HG03457 (cell line): ENCODE measurements at regions not wholly inside any gene's neighbourhood (a gene's known extent, or its start where the extent isn't known, plus 50 kb on each side); places are given as distances from the start of the nearest gene placed in this dataset.

Experiments
- ATAC-seq: cut with Tn5 transposase; IDR thresholded peaks from one replicate; pipeline ENCODE4 v1.9.1; 2021; ENCODE audit warnings: moderate number of reproducible peaks; ENCODE audit not compliant: unreplicated experiment

GRCh38 chr5:51027271-51027670 is 356.0 kb upstream of the ISL1 start:
- ATAC-seq = no peak

GRCh38 chr5:51028394-51028793 is 354.9 kb upstream of the ISL1 start:
- ATAC-seq = no peak

GRCh38 chr5:51033215-51033614 is 350.0 kb upstream of the ISL1 start:
- ATAC-seq = no peak

GRCh38 chr5:51034222-51034901 is 348.9 kb upstream of the ISL1 start:
- ATAC-seq = no peak

- no peak for ATAC-seq
Measured at GRCh38 chr5:51039424-51040329, 343.6 kb upstream of the ISL1 start.

- ATAC-seq = no peak
Measured at GRCh38 chr5:51043745-51044144, 339.5 kb upstream of the ISL1 start.

GRCh38 chr5:51047369-51047768 is 335.9 kb upstream of the ISL1 start:
- ATAC-seq = no peak

GRCh38 chr5:51053361-51053760 is 329.9 kb upstream of the ISL1 start:
- ATAC-seq = no peak

GRCh38 chr5:51060953-51061352 is 322.3 kb upstream of the ISL1 start:
- no peak for ATAC-seq

GRCh38 chr5:51072937-51073336 is 310.3 kb upstream of the ISL1 start:
- ATAC-seq = no peak

- no peak for ATAC-seq
Measured at GRCh38 chr5:51082741-51083140, 300.5 kb upstream of the ISL1 start.

- ATAC-seq = no peak
Measured at GRCh38 chr5:51091816-51092215, 291.4 kb upstream of the ISL1 start.

- ATAC-seq = no peak
Measured at GRCh38 chr5:51095486-51095885, 287.8 kb upstream of the ISL1 start.

- no peak for ATAC-seq
Measured at GRCh38 chr5:51096859-51097258, 286.4 kb upstream of the ISL1 start.

GRCh38 chr5:51099173-51099853 is 283.9 kb upstream of the ISL1 start:
- ATAC-seq = no peak

GRCh38 chr5:51104556-51104955 is 278.7 kb upstream of the ISL1 start:
- no peak for ATAC-seq

- no peak for ATAC-seq
Measured at GRCh38 chr5:51109786-51110410, 273.4 kb upstream of the ISL1 start.

- no peak for ATAC-seq
Measured at GRCh38 chr5:51131266-51131665, 252.0 kb upstream of the ISL1 start.

GRCh38 chr5:51138164-51138563 is 245.1 kb upstream of the ISL1 start:
- ATAC-seq = no peak

GRCh38 chr5:51148437-51148836 is 234.8 kb upstream of the ISL1 start:
- ATAC-seq = no peak

GRCh38 chr5:51156222-51156621 is 227.0 kb upstream of the ISL1 start:
- ATAC-seq = no peak
